ENCODE measurements at regions not wholly inside any gene's neighbourhood (a gene's known extent, or its start where the extent isn't known, plus 50 kb on each side); places are given as distances from the start of the nearest gene placed in this dataset.

GRCh38 chr12:69044887-69045286 is 111.9 kb upstream of the CPM start:
- no peak for DNase-seq
- no peak overlapping the region for H3K27ac Mint-ChIP-seq (ENCODE audit: unreplicated experiment)
- H3K27me3 Mint-ChIP-seq (ENCODE audit: unreplicated experiment): no peaks in the 10 kb centered on the region
- intact Hi-C loops (cut with micrococcal nuclease; ENCODE audit: unreplicated experiment): no loop called here
- peaks cover 9% of the 10 kb centered on the region for H3K4me1 Mint-ChIP-seq (ENCODE audit: low read depth, unreplicated experiment)
- no TSS peak for BruUV-seq (replicated peaks)
- no peaks in the 10 kb centered on the region for H3K36me3 Mint-ChIP-seq (ENCODE audit: insufficient read depth, unreplicated experiment)
- no peak for TF ChIP-seq CTCF (IDR thresholded peaks at IDR 0.05; ENCODE audit: unreplicated experiment)
- CTCF ChIA-PET: interaction anchor here (0.5 to 1.5 kb wide), 4 partner anchors 10 to 775 kb away, joined by 3 to 5 read pairs (median 3); no protein-coding TSS in a partner anchor
- no peaks in the 10 kb centered on the region for H3K9me3 Mint-ChIP-seq (ENCODE audit: low read depth, unreplicated experiment)
- no peak overlapping the region for H3K4me3 Mint-ChIP-seq (ENCODE audit: low read depth, unreplicated experiment)

- no peak overlapping the region for H3K4me3 Mint-ChIP-seq (ENCODE audit: low read depth, unreplicated experiment)
- no peaks in the 10 kb centered on the region for H3K27me3 Mint-ChIP-seq (ENCODE audit: unreplicated experiment)
- intact Hi-C loops (cut with micrococcal nuclease; ENCODE audit: unreplicated experiment): no loop called here
- H3K9me3 Mint-ChIP-seq (ENCODE audit: low read depth, unreplicated experiment): no peaks in the 10 kb centered on the region
- CTCF ChIA-PET: interaction anchor here (1.5 kb wide), 1 partner anchor 36 kb away, joined by 3 read pairs; no protein-coding TSS in a partner anchor
- TF ChIP-seq CTCF (IDR thresholded peaks at IDR 0.05; ENCODE audit: unreplicated experiment): no peak
- DNase-seq: no peak
- no peaks in the 10 kb centered on the region for H3K36me3 Mint-ChIP-seq (ENCODE audit: insufficient read depth, unreplicated experiment)
- H3K4me1 Mint-ChIP-seq (ENCODE audit: low read depth, unreplicated experiment): peaks cover 9% of the 10 kb centered on the region
- no TSS peak for BruUV-seq (replicated peaks)
- H3K27ac Mint-ChIP-seq (ENCODE audit: unreplicated experiment): no peak overlapping the region
Measured at GRCh38 chr12:69045430-69045829, 112.5 kb upstream of the CPM start.

- CTCF ChIA-PET: interaction anchor here (1.5 kb wide), 1 partner anchor 37 kb away, joined by 3 read pairs; no protein-coding TSS in a partner anchor
- H3K4me3 Mint-ChIP-seq (ENCODE audit: low read depth, unreplicated experiment): no peak overlapping the region
Measured at GRCh38 chr12:69046363-69046762, 113.4 kb upstream of the CPM start.

GRCh38 chr12:69046920-69047319 is 113.9 kb upstream of the CPM start:
- Mint-ChIP-seq H3K9me3 (ENCODE audit: low read depth, unreplicated experiment) (no peaks in the 10 kb centered on the region), H3K4me1 (ENCODE audit: low read depth, unreplicated experiment) (peaks cover 10% of the 10 kb centered on the region), H3K36me3 (ENCODE audit: insufficient read depth, unreplicated experiment) (no peaks in the 10 kb centered on the region), H3K27me3 (ENCODE audit: unreplicated experiment) (no peaks in the 10 kb centered on the region), H3K27ac (ENCODE audit: unreplicated experiment) (no peak overlapping the region), H3K4me3 (ENCODE audit: low read depth, unreplicated experiment) (no peak overlapping the region)
- intact Hi-C loops (cut with micrococcal nuclease; ENCODE audit: unreplicated experiment): no loop called here
- CTCF ChIA-PET: no interaction called here
- BruUV-seq (replicated peaks): no TSS peak
- DNase-seq: no peak
- no peak for TF ChIP-seq CTCF (IDR thresholded peaks at IDR 0.05; ENCODE audit: unreplicated experiment)

More at GRCh38 chr12:69046363-69046762, 113.4 kb upstream of the CPM start:
- H3K36me3 Mint-ChIP-seq (ENCODE audit: insufficient read depth, unreplicated experiment): no peaks in the 10 kb centered on the region
- intact Hi-C loops (cut with micrococcal nuclease; ENCODE audit: unreplicated experiment): no loop called here
- DNase-seq: no peak
- H3K27ac Mint-ChIP-seq (ENCODE audit: unreplicated experiment): no peak overlapping the region
- no peak for TF ChIP-seq CTCF (IDR thresholded peaks at IDR 0.05; ENCODE audit: unreplicated experiment)
- peaks cover 9% of the 10 kb centered on the region for H3K4me1 Mint-ChIP-seq (ENCODE audit: low read depth, unreplicated experiment)
- no peaks in the 10 kb centered on the region for H3K27me3 Mint-ChIP-seq (ENCODE audit: unreplicated experiment)
- no TSS peak for BruUV-seq (replicated peaks)
- H3K9me3 Mint-ChIP-seq (ENCODE audit: low read depth, unreplicated experiment): no peaks in the 10 kb centered on the region
